GM12878 (cell line): ENCODE measurements at regions not wholly inside any gene's neighbourhood (a gene's known extent, or its start where the extent isn't known, plus 50 kb on each side); places are given as distances from the start of the nearest gene placed in this dataset.

Experiments used
- ATAC-seq: fragments of 200-7000 bp; cut with Tn5 transposase; 3 replicates; pipeline ENCODE4 v1.9.1; 2020; ENCODE audit warnings: mild to moderate bottlenecking, moderate library complexity
- BruUV-seq: library from RNA; stranded (reverse); fragments of 400-500 nt; replicated peaks from 2 replicates; lab custom pipeline; 2021; lab: Mats Ljungman, UMichigan
- CTCF ChIA-PET: fragments of 300-600 bp; sonication (Branson Sonifier 250); formaldehyde crosslinking; extraction: SDS; loops from one replicate; lab custom pipeline; 2021; ENCODE audit warnings: inconsistent platforms; lab: Yijun Ruan, JAX
- POLR2A ChIA-PET: fragments of 350-600 bp; formaldehyde crosslinking; extraction: SDS; loops from one replicate; lab custom pipeline; 2021; ENCODE audit warnings: inconsistent platforms; lab: Charles Lee
- RAD21 ChIA-PET: fragments of 300-600 bp; sonication (Branson Sonifier 250); formaldehyde crosslinking; loops from one replicate; lab custom pipeline; 2023; ENCODE audit warnings: antibody characterized with exemption; ENCODE audit not compliant: unreplicated experiment; lab: Charles Lee
- SMC1A ChIA-PET: fragments of 300-600 bp; sonication (Branson Sonifier 250); formaldehyde crosslinking; loops from one replicate; lab custom pipeline; 2023; ENCODE audit not compliant: unreplicated experiment, uncharacterized antibody; lab: Charles Lee
- DNase-seq: peaks from one replicate; pipeline ENCODE4 v3.0.0-alpha.2; 2011; ENCODE audit warnings: low read depth, low spot score
- FAIRE-seq: peaks from 3 replicates; lab custom pipeline; 2011; peaks lifted over from hg19 to GRCh38; lab: Jason Lieb, UNC
- H2AFZ ChIP-seq: 2 replicates; pipeline ENCODE4 v1.6.0; 2011; ENCODE audit warnings: low read depth, low read length, control low read depth; ENCODE audit not compliant: control insufficient read depth
- H3K27ac ChIP-seq: 2 replicates; pipeline ENCODE4 v1.5.1; 2011; ENCODE audit warnings: control low read depth; ENCODE audit not compliant: control insufficient read depth, insufficient read depth
- H3K27me3 ChIP-seq, 2 experiments: replicated peaks in 1 of 2; 2 replicates each; pipeline versions ENCODE4 v1.6.0 to v1.6.1; 2011; ENCODE audit warnings: low read length in 1 of 2; ENCODE audit not compliant: control insufficient read depth in 2 of 2, insufficient read depth in 2 of 2
- H3K36me3 ChIP-seq, 2 experiments: 2 replicates each; pipeline ENCODE4 v1.5.1; 2011; ENCODE audit warnings: low read length in 1 of 2; ENCODE audit not compliant: control insufficient read depth in 2 of 2, insufficient read depth in 2 of 2
- H3K4me1 ChIP-seq: 2 replicates; pipeline ENCODE4 v1.6.1; 2011; ENCODE audit warnings: mild to moderate bottlenecking, low read length, moderate library complexity, mixed read lengths; ENCODE audit not compliant: control insufficient read depth, insufficient read depth
- H3K4me2 ChIP-seq: 2 replicates; pipeline ENCODE4 v1.6.0; 2011; ENCODE audit warnings: control low read depth; ENCODE audit not compliant: control insufficient read depth, insufficient read depth
- H3K4me3 ChIP-seq: fragments of 200-600 bp; sonication (generic); 2 replicates; pipeline ENCODE4 v1.5.1; 2016
- H3K79me2 ChIP-seq: 2 replicates; pipeline ENCODE4 v1.6.0; 2011; ENCODE audit warnings: low read length; ENCODE audit not compliant: control insufficient read depth, insufficient read depth
- H3K9ac ChIP-seq: 2 replicates; pipeline ENCODE4 v1.8.0; 2011; ENCODE audit warnings: low read length, control low read depth, mixed read lengths; ENCODE audit not compliant: control insufficient read depth, insufficient read depth
- H3K9me3 ChIP-seq: replicated peaks from 3 replicates; pipeline ENCODE4 v1.5.1; 2011; ENCODE audit warnings: mild to moderate bottlenecking, low read length; ENCODE audit not compliant: control insufficient read depth, insufficient read depth
- H4K20me1 ChIP-seq: 2 replicates; pipeline ENCODE4 v1.6.0; 2011; ENCODE audit not compliant: control insufficient read depth, insufficient read depth
- CEBPZ ChIP-seq: fragments of 150-350 bp; IDR thresholded peaks from 2 replicates; pipeline ENCODE4 v1.6.1; 2016; ENCODE audit warnings: low read depth, low read length
- DPF2 ChIP-seq: fragments of 450-650 bp; IDR thresholded peaks from 2 replicates; pipeline ENCODE4 v1.6.1; 2017; ENCODE audit warnings: mild to moderate bottlenecking
- KAT2A ChIP-seq: conservative IDR thresholded peaks from 2 replicates; pipeline ENCODE4 v1.6.1; 2011; ENCODE audit warnings: low read depth, low read length; ENCODE audit not compliant: control insufficient read depth
- MTA2 ChIP-seq: fragments of 450-650 bp; IDR thresholded peaks from 2 replicates; pipeline ENCODE4 v1.6.1; 2016; ENCODE audit warnings: low read depth, mild to moderate bottlenecking, moderate library complexity
- PAX8 ChIP-seq: fragments of 450-650 bp; IDR thresholded peaks from 2 replicates; pipeline ENCODE4 v1.6.1; 2017; ENCODE audit warnings: mild to moderate bottlenecking, moderate library complexity
- WGBS: methylation state at CpG from one replicate; pipeline ENCODE4 v1.1.6; 2016; ENCODE audit warnings: low lambda C conversion rate; ENCODE audit not compliant: insufficient replicate concordance, insufficient coverage; ENCODE audit errors: missing lambda C conversion rate; 5-methylcytosine and 5-hydroxymethylcytosine counted together
- in situ Hi-C: fragments of 300-500 bp; cut with MboI; formaldehyde crosslinking; loops from 9 replicates; pipeline ENCODE4 v1.14.3; 2018; ENCODE audit warnings: mixed read lengths
- intact Hi-C: fragments of 100-400 bp; cut with micrococcal nuclease; formaldehyde crosslinking; loops from one replicate; pipeline ENCODE4 v1.14.2; 2022; ENCODE audit not compliant: unreplicated experiment

GRCh38 chr6:21891080-21891479 is 297.5 kb downstream of the SOX4 start:
- Histone ChIP-seq H3K4me3 (no peak overlapping the region), H3K9me3 (no peaks in the 10 kb centered on the region), H3K79me2 (no peaks in the 10 kb centered on the region), H3K36me3 (no peaks in the 10 kb centered on the region), H3K27ac (no peak overlapping the region), H4K20me1 (no peaks in the 10 kb centered on the region), H3K27me3 (no peaks in the 10 kb centered on the region), H3K4me2 (no peak overlapping the region), H2AFZ (no peak overlapping the region), H3K9ac (no peak overlapping the region), H3K4me1 (no peaks in the 10 kb centered on the region)
- intact Hi-C loops: no loop called here
- ChIA-PET SMC1A (interaction anchor here (1.2 kb wide), 1 partner anchor 16 kb away, joined by 3 read pairs; no protein-coding TSS in a partner anchor), RAD21 (no interaction called here), CTCF (interaction anchor here (0.8 kb wide), 2 partner anchors 8 to 107 kb away, joined by 3 read pairs; no protein-coding TSS in a partner anchor), POLR2A (no interaction called here)
- FAIRE-seq (no peak), DNase-seq (no peak), ATAC-seq (no peak)
- no peak for TF ChIP-seq KAT2A
- TF ChIP-seq DPF2: no peak
- no peak for TF ChIP-seq MTA2
- no peak for TF ChIP-seq PAX8
- no peak for TF ChIP-seq CEBPZ
- BruUV-seq: no TSS peak
- 75% methylated on average over 3 of the region's 3 CpGs for WGBS
- in situ Hi-C loops: no loop called here
